AG09309 (cell line): ENCODE measurements at regions not wholly inside any gene's neighbourhood (a gene's known extent, or its start where the extent isn't known, plus 50 kb on each side); places are given as distances from the start of the nearest gene placed in this dataset.

ENCODE experiments used
- DNase-seq: peaks from one replicate; pipeline ENCODE4 v3.0.0-alpha.2; 2010; ENCODE audit warnings: low read depth
- H3K4me3 ChIP-seq: 2 replicates; pipeline ENCODE4 v1.5.1; 2011; ENCODE audit warnings: mild to moderate bottlenecking, low read depth, low read length, moderate library complexity; ENCODE audit not compliant: control insufficient read depth
- CTCF ChIP-seq: IDR thresholded peaks from 2 replicates; pipeline ENCODE4 v1.5.1; 2011; ENCODE audit warnings: mild to moderate bottlenecking, low read depth, low read length, inconsistent platforms; ENCODE audit not compliant: insufficient read depth, control insufficient read depth; ENCODE audit errors: missing control alignments

GRCh38 chr12:75844985-75845384 lies 186.6 kb downstream of the PHLDA1 start:
- no peak for TF ChIP-seq CTCF
- DNase-seq: no peak

GRCh38 chr12:75844049-75844770 lies 187.4 kb downstream of the PHLDA1 start:
- no peak for TF ChIP-seq CTCF
- H3K4me3 ChIP-seq: no peak overlapping the region

More at GRCh38 chr12:75844985-75845384, 186.6 kb downstream of the PHLDA1 start:
- H3K4me3 ChIP-seq: no peak overlapping the region

GRCh38 chr12:75842090-75842489 lies 189.5 kb downstream of the PHLDA1 start:
- DNase-seq: no peak
- no peak overlapping the region for H3K4me3 ChIP-seq
- TF ChIP-seq CTCF: no peak

More at GRCh38 chr12:75844049-75844770, 187.4 kb downstream of the PHLDA1 start:
- DNase-seq: no peak

- no peak for TF ChIP-seq CTCF
- no peak for DNase-seq
Measured at GRCh38 chr12:75840994-75841355, 190.6 kb downstream of the PHLDA1 start.

GRCh38 chr12:75838309-75838708 lies 193.3 kb downstream of the PHLDA1 start:
- no peak for DNase-seq
- no peak overlapping the region for H3K4me3 ChIP-seq
- no peak for TF ChIP-seq CTCF

More at GRCh38 chr12:75840994-75841355, 190.6 kb downstream of the PHLDA1 start:
- no peak overlapping the region for H3K4me3 ChIP-seq

GRCh38 chr12:75837700-75838099 lies 193.9 kb downstream of the PHLDA1 start:
- no peak for TF ChIP-seq CTCF
- H3K4me3 ChIP-seq: no peak overlapping the region
- no peak for DNase-seq

- DNase-seq: no peak
- H3K4me3 ChIP-seq: no peak overlapping the region
Measured at GRCh38 chr12:75836533-75836932, 195.0 kb downstream of the PHLDA1 start.

More at GRCh38 chr12:75836533-75836932, 195.0 kb downstream of the PHLDA1 start:
- TF ChIP-seq CTCF: no peak
